ENCODE measurements at regions not wholly inside any gene's neighbourhood (a gene's known extent, or its start where the extent isn't known, plus 50 kb on each side); places are given as distances from the start of the nearest gene placed in this dataset.

DNA sequence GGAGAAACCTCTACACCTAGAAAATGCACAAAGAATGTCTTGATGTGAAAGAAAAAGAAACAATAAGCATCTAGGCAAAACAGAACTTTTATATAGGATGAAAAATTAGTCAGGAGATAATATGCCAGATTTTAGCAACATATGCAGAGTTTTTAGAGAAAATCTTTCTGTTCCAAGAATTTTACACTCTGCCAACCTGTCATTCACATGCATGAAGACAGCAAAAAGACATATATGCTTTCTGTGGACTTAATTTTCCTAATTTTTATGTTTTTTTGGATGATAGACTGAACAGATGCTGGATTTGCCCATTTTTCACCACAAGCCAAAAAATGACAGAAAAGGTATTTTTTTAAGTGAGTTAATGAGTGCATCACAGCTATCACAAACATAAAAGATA lies 637.3 kb downstream of the TRIB2 start:
- TF ChIP-seq POLR2A (IDR thresholded peaks at IDR 0.05): no peak
- TF ChIP-seq CTCF (IDR thresholded peaks at IDR 0.05): no peak

Measured in testis (tissue), 2 donors.